Islet precursor cell (in vitro differentiated cells): ENCODE measurements at regions not wholly inside any gene's neighbourhood (a gene's known extent, or its start where the extent isn't known, plus 50 kb on each side); places are given as distances from the start of the nearest gene placed in this dataset.
A peak's percentile ranks its signal among the peaks of the same experiment; 100 is the strongest.
"Not testable (repeated sequence)": the region's sequence is repeated elsewhere in the genome, so short reads cannot be mapped to it uniquely, and the experiment has no call there.

Experiments
- DNase-seq: peaks from one replicate; pipeline ENCODE4 v3.0.0-alpha.2; 2018

- no peak for DNase-seq
These were observed 51.9 kb upstream of the ALX4 start for GRCh38 chr11:44361813-44362212.

- DNase-seq = no peak
These were observed 53.2 kb upstream of the ALX4 start for GRCh38 chr11:44363116-44363515.

GRCh38 chr11:44364596-44364995 lies 54.7 kb upstream of the ALX4 start:
- DNase-seq = peak; percentile 74

- DNase-seq = no peak
These were observed 55.7 kb upstream of the ALX4 start for GRCh38 chr11:44365616-44366015.

GRCh38 chr11:44366026-44366425 lies 56.1 kb upstream of the ALX4 start:
- no peak for DNase-seq

- DNase-seq = peak; percentile 62
These were observed 56.8 kb upstream of the ALX4 start for GRCh38 chr11:44366741-44367140.

GRCh38 chr11:44367452-44367851 lies 57.5 kb upstream of the ALX4 start:
- no peak for DNase-seq

- no peak for DNase-seq
These were observed 58.9 kb upstream of the ALX4 start for GRCh38 chr11:44368886-44369285.

GRCh38 chr11:44371042-44371441 lies 61.1 kb upstream of the ALX4 start:
- DNase-seq = not testable (repeated sequence)

GRCh38 chr11:44371706-44372105 lies 61.8 kb upstream of the ALX4 start:
- no peak for DNase-seq

- DNase-seq = no peak
These were observed 63.0 kb upstream of the ALX4 start for GRCh38 chr11:44372989-44373388.

GRCh38 chr11:44374001-44374400 lies 64.1 kb upstream of the ALX4 start:
- DNase-seq = no peak

- DNase-seq = no peak
These were observed 66.5 kb upstream of the ALX4 start for GRCh38 chr11:44376423-44376822.

- DNase-seq = no peak
These were observed 67.2 kb upstream of the ALX4 start for GRCh38 chr11:44377121-44377520.

GRCh38 chr11:44377914-44378321 lies 68.0 kb upstream of the ALX4 start:
- no peak for DNase-seq

- DNase-seq = no peak
These were observed 69.4 kb upstream of the ALX4 start for GRCh38 chr11:44379141-44380008.

GRCh38 chr11:44380009-44380313 lies 70.0 kb upstream of the ALX4 start:
- DNase-seq = no peak

GRCh38 chr11:44380820-44381219 lies 70.9 kb upstream of the ALX4 start:
- DNase-seq = no peak

GRCh38 chr11:44381261-44381660 lies 71.3 kb upstream of the ALX4 start:
- no peak for DNase-seq

GRCh38 chr11:44382118-44382517 lies 72.2 kb upstream of the ALX4 start:
- DNase-seq = no peak

- DNase-seq = no peak
These were observed 72.8 kb upstream of the ALX4 start for GRCh38 chr11:44382656-44383240.

- DNase-seq = no peak
These were observed 73.3 kb upstream of the ALX4 start for GRCh38 chr11:44383246-44383645.

- DNase-seq = no peak
These were observed 77.5 kb upstream of the ALX4 start for GRCh38 chr11:44387415-44387814.

GRCh38 chr11:44387825-44388224 lies 77.9 kb upstream of the ALX4 start:
- no peak for DNase-seq
